ENCODE measurements at regions not wholly inside any gene's neighbourhood (a gene's known extent, or its start where the extent isn't known, plus 50 kb on each side); places are given as distances from the start of the nearest gene placed in this dataset.

GRCh38 chr9:11320989-11321388, 708.2 kb upstream of the PTPRD start:
- no peak for TF ChIP-seq CTCF (IDR thresholded peaks at IDR 0.05; ENCODE audit: insufficient read depth, low read length, poor library complexity, severe bottlenecking)
- Histone ChIP-seq H3K4me3 (ENCODE audit: low read depth, low read length) (no peak overlapping the region), H3K36me3 (ENCODE audit: control insufficient read depth, insufficient read depth, low read length) (no peaks in the 10 kb centered on the region), H3K27me3 (ENCODE audit: control insufficient read depth, insufficient read depth, low read length) (no peaks in the 10 kb centered on the region)
- DNase-seq (ENCODE audit: low read depth), result no peak

- Histone ChIP-seq H3K27me3 (ENCODE audit: control insufficient read depth, insufficient read depth, low read length) (no peaks in the 10 kb centered on the region), H3K4me3 (ENCODE audit: low read depth, low read length) (no peak overlapping the region), H3K36me3 (ENCODE audit: control insufficient read depth, insufficient read depth, low read length) (no peaks in the 10 kb centered on the region)
- DNase-seq (ENCODE audit: low read depth), result no peak
- TF ChIP-seq CTCF (IDR thresholded peaks at IDR 0.05; ENCODE audit: insufficient read depth, low read length, poor library complexity, severe bottlenecking), result no peak
Observed at GRCh38 chr9:11323457-11323856, 710.7 kb upstream of the PTPRD start.

GRCh38 chr9:11326231-11326630, 713.4 kb upstream of the PTPRD start:
- H3K27me3 ChIP-seq (ENCODE audit: control insufficient read depth, insufficient read depth, low read length), result no peaks in the 10 kb centered on the region
- TF ChIP-seq CTCF (IDR thresholded peaks at IDR 0.05; ENCODE audit: insufficient read depth, low read length, poor library complexity, severe bottlenecking), result no peak
- no peak overlapping the region for H3K4me3 ChIP-seq (ENCODE audit: low read depth, low read length)
- DNase-seq (ENCODE audit: low read depth), result no peak
- no peaks in the 10 kb centered on the region for H3K36me3 ChIP-seq (ENCODE audit: control insufficient read depth, insufficient read depth, low read length)

- Histone ChIP-seq H3K27me3 (ENCODE audit: control insufficient read depth, insufficient read depth, low read length) (no peaks in the 10 kb centered on the region), H3K36me3 (ENCODE audit: control insufficient read depth, insufficient read depth, low read length) (no peaks in the 10 kb centered on the region), H3K4me3 (ENCODE audit: low read depth, low read length) (no peak overlapping the region)
- TF ChIP-seq CTCF (IDR thresholded peaks at IDR 0.05; ENCODE audit: insufficient read depth, low read length, poor library complexity, severe bottlenecking), result no peak
- no peak for DNase-seq (ENCODE audit: low read depth)
Observed at GRCh38 chr9:11328326-11328725, 715.5 kb upstream of the PTPRD start.

- Histone ChIP-seq H3K36me3 (ENCODE audit: control insufficient read depth, insufficient read depth, low read length) (no peaks in the 10 kb centered on the region), H3K27me3 (ENCODE audit: control insufficient read depth, insufficient read depth, low read length) (no peaks in the 10 kb centered on the region), H3K4me3 (ENCODE audit: low read depth, low read length) (no peak overlapping the region)
- no peak for TF ChIP-seq CTCF (IDR thresholded peaks at IDR 0.05; ENCODE audit: insufficient read depth, low read length, poor library complexity, severe bottlenecking)
- no peak for DNase-seq (ENCODE audit: low read depth)
Observed at GRCh38 chr9:11335011-11335410, 722.2 kb upstream of the PTPRD start.

GRCh38 chr9:11338130-11338529, 725.3 kb upstream of the PTPRD start:
- no peak for DNase-seq (ENCODE audit: low read depth)
- no peak for TF ChIP-seq CTCF (IDR thresholded peaks at IDR 0.05; ENCODE audit: insufficient read depth, low read length, poor library complexity, severe bottlenecking)
- H3K27me3 ChIP-seq (ENCODE audit: control insufficient read depth, insufficient read depth, low read length), result no peaks in the 10 kb centered on the region
- H3K36me3 ChIP-seq (ENCODE audit: control insufficient read depth, insufficient read depth, low read length), result no peaks in the 10 kb centered on the region
- H3K4me3 ChIP-seq (ENCODE audit: low read depth, low read length), result no peak overlapping the region
